ENCODE measurements at regions not wholly inside any gene's neighbourhood (a gene's known extent, or its start where the extent isn't known, plus 50 kb on each side); places are given as distances from the start of the nearest gene placed in this dataset.

DNA sequence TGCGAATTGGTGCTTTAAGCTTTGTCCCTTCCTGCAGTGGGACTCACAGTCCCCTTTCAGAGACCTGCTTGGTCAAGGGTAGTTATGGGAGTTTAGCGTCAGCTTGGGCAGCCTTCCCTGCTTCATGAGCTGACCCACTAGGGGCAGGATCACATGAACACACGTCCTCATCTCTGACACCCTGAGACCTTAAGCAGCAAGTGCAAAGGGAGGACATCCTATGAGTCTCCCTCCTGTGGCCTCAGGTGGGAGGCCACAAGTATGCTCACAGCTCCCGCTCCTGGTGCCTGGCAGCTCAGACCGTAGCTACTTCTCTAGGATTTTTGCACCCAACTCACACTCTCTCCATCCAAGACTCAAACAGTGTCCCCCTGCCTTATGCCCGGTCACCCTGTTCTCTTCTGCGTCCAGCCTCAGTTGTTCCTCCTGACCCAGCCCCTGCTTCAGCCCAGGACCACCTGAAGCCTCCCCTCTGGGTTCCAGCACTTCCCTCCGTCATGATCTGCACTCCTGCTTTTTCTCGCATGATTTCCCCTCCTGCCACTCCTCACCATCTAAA is 136.6 kb upstream of the FAM20C start:
- Histone ChIP-seq H2BK20ac (ENCODE audit: low read length) (no peak overlapping the region), H3K27ac (ENCODE audit: low read depth, low read length) (no peak overlapping the region), H2AFZ (ENCODE audit: low read length) (no peak overlapping the region), H4K8ac (ENCODE audit: extremely low read depth, insufficient read depth, low read length) (no peak overlapping the region; the same call in 1 of the 2 replicates), H3K36me3 (ENCODE audit: control insufficient read depth in 2 of 4, insufficient read depth in 4 of 4, low read length in 3 of 4) (no peaks in the 10 kb centered on the region), H3K79me1 (ENCODE audit: low read depth, low read length) (no peaks in the 10 kb centered on the region), H4K20me1 (replicated peaks in 1 of 2; ENCODE audit: control insufficient read depth in 1 of 2, insufficient read depth in 2 of 2, low read length in 2 of 2) (no peaks in the 10 kb centered on the region), H2BK120ac (replicated peaks; ENCODE audit: low read depth, low read length) (peak overlapping the region; percentile 51), H3K56ac (replicated peaks; ENCODE audit: insufficient read length, low read depth, low read length) (no peak overlapping the region), H2AK5ac (ENCODE audit: low read depth, low read length) (0 out of 2 replicates have a peak overlapping the region, but pooled peaks have one; percentile 6), H3K23me2 (ENCODE audit: low read depth, low read length) (no peaks in the 10 kb centered on the region; the same call in 1 of the 2 replicates), H3K18ac (ENCODE audit: extremely low read depth, low read length) (no peak overlapping the region), H4K5ac (ENCODE audit: insufficient read length, low read depth, low read length) (no peak overlapping the region), H3K4ac (replicated peaks; ENCODE audit: insufficient read length, low read depth, low read length) (peak overlapping the region; percentile 41), H3K4me3 (ENCODE audit: extremely low read depth in 1 of 4, insufficient read depth in 2 of 4, low read depth in 3 of 4, low read length in 4 of 4) (no peak overlapping the region), H2BK5ac (ENCODE audit: low read depth, low read length) (no peak overlapping the region), H3K27me3 (replicated peaks in 1 of 4; ENCODE audit: control insufficient read depth in 3 of 4, extremely low read depth in 1 of 4, insufficient read depth in 3 of 4, low read length in 3 of 4) (no peaks in the 10 kb centered on the region), H3K9me3 (ENCODE audit: insufficient read depth in 2 of 2, low read depth in 1 of 2, low read length in 1 of 2) (no peaks in the 10 kb centered on the region; a peak in 1 of 4 replicates), H3K4me2 (ENCODE audit: insufficient read depth in 1 of 2, low read depth in 2 of 2, low read length in 2 of 2) (no peak overlapping the region), H3K79me2 (ENCODE audit: control insufficient read depth in 1 of 2, insufficient read depth in 2 of 2, low read length in 2 of 2) (no peaks in the 10 kb centered on the region), H3K9ac (replicated peaks in 1 of 4; ENCODE audit: extremely low read depth in 1 of 4, low read depth in 3 of 4, low read length in 3 of 4) (no peak overlapping the region), H3K23ac (ENCODE audit: insufficient read length) (no peak overlapping the region), H2BK12ac (ENCODE audit: low read depth, low read length) (peak overlapping the region; percentile 62; the same call in 1 of the 2 replicates), H4K91ac (replicated peaks; ENCODE audit: insufficient read length, low read length) (peak overlapping the region; percentile 85), H2BK15ac (ENCODE audit: low read length) (peak overlapping the region; percentile 85; the same call in 1 of the 2 replicates), H3K4me1 (replicated peaks in 1 of 4; ENCODE audit: control insufficient read depth in 3 of 4, insufficient read depth in 4 of 4, low read length in 3 of 4) (peaks cover 0 to 17% (median 10%) of the 10 kb centered on the region in 4 experiments; a peak in 6 of 7 replicates), H3K14ac (ENCODE audit: insufficient read length) (no peak overlapping the region)
- DNase-seq (ENCODE audit: low read depth in 1 of 2, low spot score in 2 of 2) (peak in 1 of 2 experiments; percentile 45), FAIRE-seq (no peak)
- TF ChIP-seq, protein P1, sequence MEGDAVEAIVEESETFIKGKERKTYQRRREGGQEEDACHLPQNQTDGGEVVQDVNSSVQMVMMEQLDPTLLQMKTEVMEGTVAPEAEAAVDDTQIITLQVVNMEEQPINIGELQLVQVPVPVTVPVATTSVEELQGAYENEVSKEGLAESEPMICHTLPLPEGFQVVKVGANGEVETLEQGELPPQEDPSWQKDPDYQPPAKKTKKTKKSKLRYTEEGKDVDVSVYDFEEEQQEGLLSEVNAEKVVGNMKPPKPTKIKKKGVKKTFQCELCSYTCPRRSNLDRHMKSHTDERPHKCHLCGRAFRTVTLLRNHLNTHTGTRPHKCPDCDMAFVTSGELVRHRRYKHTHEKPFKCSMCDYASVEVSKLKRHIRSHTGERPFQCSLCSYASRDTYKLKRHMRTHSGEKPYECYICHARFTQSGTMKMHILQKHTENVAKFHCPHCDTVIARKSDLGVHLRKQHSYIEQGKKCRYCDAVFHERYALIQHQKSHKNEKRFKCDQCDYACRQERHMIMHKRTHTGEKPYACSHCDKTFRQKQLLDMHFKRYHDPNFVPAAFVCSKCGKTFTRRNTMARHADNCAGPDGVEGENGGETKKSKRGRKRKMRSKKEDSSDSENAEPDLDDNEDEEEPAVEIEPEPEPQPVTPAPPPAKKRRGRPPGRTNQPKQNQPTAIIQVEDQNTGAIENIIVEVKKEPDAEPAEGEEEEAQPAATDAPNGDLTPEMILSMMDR (IDR thresholded peaks at IDR 0.05; ENCODE audit: control extremely low read depth in 1 of 3, insufficient read depth in 1 of 3, low read depth in 1 of 3, low read length in 3 of 3) = peak; percentile 46 to 56 (median 53); a peak in 3 of 4 replicates
- TF ChIP-seq RFX5 (IDR thresholded peaks at IDR 0.05; ENCODE audit: borderline replicate concordance, low read depth, low read length) (no peak), RAD21 (IDR thresholded peaks at IDR 0.05 in 1 of 2, conservative IDR thresholded peaks at IDR 0.05 in 1 of 2; ENCODE audit: low read depth in 2 of 2, low read length in 2 of 2) (peak; percentile 7 to 25; a peak in 1 of 4 replicates), BACH1 (IDR thresholded peaks at IDR 0.05; ENCODE audit: low read length) (no peak)
- ChIA-PET POLR2A (ENCODE audit: partially characterized antibody) (interaction anchor here (1.0 to 1.2 kb wide), 2 partner anchors 12 to 212 kb away, joined by 3 to 4 read pairs; no protein-coding TSS in a partner anchor), CTCF (ENCODE audit: partially characterized antibody) (interaction anchor here (0.8 to 4.0 kb wide), 15 partner anchors 9 to 179 kb away, joined by 3 to 26 read pairs (median 5); no protein-coding TSS in a partner anchor)
- WGBS, 2 experiments (ENCODE audit: extremely low coverage in 1 of 2, insufficient coverage in 1 of 2, insufficient read length in 1 of 2, insufficient replicate concordance in 2 of 2, low coverage in 1 of 2, low lambda C conversion rate in 2 of 2, missing lambda C conversion rate in 1 of 2) = 86% methylated on average over 9 of the region's 9 CpGs; no CpG with 5 or more reads in 1 of the 2 experiments

Data from H1 (cell line).